Stimulated activated CD8-positive, alpha-beta memory T cell treated with anti-CD3 and anti-CD28 coated beads, Interleukin-2, amount 100 ng/mL, for 1 hour (primary cell): ENCODE measurements at regions not wholly inside any gene's neighbourhood (a gene's known extent, or its start where the extent isn't known, plus 50 kb on each side); places are given as distances from the start of the nearest gene placed in this dataset.

ENCODE experiments used
- DNase-seq, 2 donors: peaks; one replicate each; pipeline ENCODE4 v3.0.0-alpha.2; 2020; ENCODE audit warnings: low read depth in 2 of 2

GRCh38 chr10:129353101-129353500 lies 113.9 kb upstream of the MGMT start:
- no peak for DNase-seq

GRCh38 chr10:129360046-129360445 lies 107.0 kb upstream of the MGMT start:
- DNase-seq = no peak

GRCh38 chr10:129361676-129362376 lies 105.2 kb upstream of the MGMT start:
- DNase-seq = no peak

GRCh38 chr10:129364949-129365348 lies 102.1 kb upstream of the MGMT start:
- no peak for DNase-seq

- DNase-seq = no peak
Observed at GRCh38 chr10:129365767-129366402, 101.2 kb upstream of the MGMT start.

- DNase-seq = no peak
Observed at GRCh38 chr10:129366450-129366849, 100.6 kb upstream of the MGMT start.

- DNase-seq = no peak
Observed at GRCh38 chr10:129369566-129369965, 97.5 kb upstream of the MGMT start.

- DNase-seq = no peak
Observed at GRCh38 chr10:129371541-129371940, 95.5 kb upstream of the MGMT start.

GRCh38 chr10:129372172-129372571 lies 94.9 kb upstream of the MGMT start:
- DNase-seq = no peak

- DNase-seq = no peak
Observed at GRCh38 chr10:129373231-129373630, 93.8 kb upstream of the MGMT start.

- no peak for DNase-seq
Observed at GRCh38 chr10:129373718-129374117, 93.3 kb upstream of the MGMT start.

- no peak for DNase-seq
Observed at GRCh38 chr10:129375171-129375570, 91.9 kb upstream of the MGMT start.

GRCh38 chr10:129375912-129376311 lies 91.1 kb upstream of the MGMT start:
- DNase-seq = no peak

- DNase-seq = no peak
Observed at GRCh38 chr10:129380279-129380678, 86.8 kb upstream of the MGMT start.

GRCh38 chr10:129381741-129382140 lies 85.3 kb upstream of the MGMT start:
- no peak for DNase-seq

GRCh38 chr10:129382401-129382800 lies 84.6 kb upstream of the MGMT start:
- no peak for DNase-seq

- DNase-seq = no peak
Observed at GRCh38 chr10:129383651-129384050, 83.4 kb upstream of the MGMT start.

GRCh38 chr10:129385600-129385999 lies 81.4 kb upstream of the MGMT start:
- DNase-seq = no peak

GRCh38 chr10:129386415-129387257 lies 80.4 kb upstream of the MGMT start:
- DNase-seq = no peak

- no peak for DNase-seq
Observed at GRCh38 chr10:129387258-129387525, 79.8 kb upstream of the MGMT start.

GRCh38 chr10:129388435-129388834 lies 78.6 kb upstream of the MGMT start:
- no peak for DNase-seq

- DNase-seq = no peak
Observed at GRCh38 chr10:129389194-129389593, 77.8 kb upstream of the MGMT start.

GRCh38 chr10:129390147-129390546 lies 76.9 kb upstream of the MGMT start:
- no peak for DNase-seq
